PC-9 (cell line): ENCODE measurements at regions not wholly inside any gene's neighbourhood (a gene's known extent, or its start where the extent isn't known, plus 50 kb on each side); places are given as distances from the start of the nearest gene placed in this dataset.

Experiments used
- CTCF ChIP-seq: fragments of 200-600 bp; sonication (generic); conservative IDR thresholded peaks from 2 replicates; pipeline ENCODE4 v1.6.1; 2017; ENCODE audit warnings: mixed run types, antibody characterized with exemption, mild to moderate bottlenecking, moderate library complexity
- EZH2 ChIP-seq: fragments of 200-600 bp; sonication (generic); IDR thresholded peaks from 2 replicates; pipeline ENCODE4 v1.8.0; 2017; ENCODE audit warnings: antibody characterized with exemption, low read depth

GRCh38 chr13:105255472-105255871 is 1280.0 kb downstream of the EFNB2 start:
- no peak for TF ChIP-seq CTCF
- no peak for TF ChIP-seq EZH2
